Gastrocnemius medialis (tissue), 4 donors: ENCODE measurements at regions not wholly inside any gene's neighbourhood (a gene's known extent, or its start where the extent isn't known, plus 50 kb on each side); places are given as distances from the start of the nearest gene placed in this dataset.

Experiments used
- ATAC-seq, 2 donors: fragments of 150-250 bp; one replicate each; pipeline ENCODE4 v1.9.1; 2016
- DNase-seq, 2 donors: peaks; one replicate each; pipeline ENCODE4 v3.0.0-alpha.2; 2019
- H3K27ac ChIP-seq, 4 donors: fragments of 200-600 bp; sonication (generic); 1 replicate in 1 of 4; 2 replicates in 3 of 4; pipeline ENCODE4 v1.5.1; 2016 to 2018; ENCODE audit warnings: mild to moderate bottlenecking in 2 of 4, moderate library complexity in 1 of 4
- H3K27me3 ChIP-seq, 3 donors: fragments of 200-600 bp; sonication (generic) in 2 of 3; 1 replicate in 1 of 3; 2 replicates in 2 of 3; pipeline versions ENCODE4 v1.5.1 to v1.6.0; 2016 to 2019; ENCODE audit warnings: mild to moderate bottlenecking in 1 of 3, moderate library complexity in 1 of 3
- H3K36me3 ChIP-seq, 2 donors: fragments of 200-600 bp; sonication (generic) in 1 of 2; one replicate each; pipeline ENCODE4 v1.5.1; 2017 to 2018
- H3K4me1 ChIP-seq, 2 donors: fragments of 200-600 bp; sonication (generic) in 1 of 2; one replicate each; pipeline ENCODE4 v1.5.1; 2016 to 2017; ENCODE audit warnings: mild to moderate bottlenecking in 2 of 2
- H3K4me3 ChIP-seq, 4 donors: fragments of 200-600 bp; sonication (generic) in 3 of 4; 1 replicate in 1 of 4; 2 replicates in 3 of 4; pipeline ENCODE4 v1.5.1; 2016 to 2019; ENCODE audit warnings: mild to moderate bottlenecking in 2 of 4
- H3K9me3 ChIP-seq, 3 donors: fragments of 200-600 bp; sonication (generic) in 2 of 3; 1 replicate in 1 of 3; 2 replicates in 2 of 3; pipeline ENCODE4 v1.5.1; 2016 to 2019
- CTCF ChIP-seq, 5 experiments: fragments of 450-650 bp in 3 of 5; fragments of 200-600 bp in 2 of 5; sonication (generic) in 2 of 5; IDR thresholded peaks in 4 of 5; conservative IDR thresholded peaks in 1 of 5; 1 replicate in 4 of 5; 2 replicates in 1 of 5; pipeline ENCODE4 v1.5.1; 2016 to 2019; ENCODE audit warnings: antibody characterized with exemption in 5 of 5, mild to moderate bottlenecking in 3 of 5, moderate library complexity in 3 of 5
- POLR2A ChIP-seq, 2 donors: fragments of 450-650 bp; IDR thresholded peaks; one replicate each; pipeline ENCODE4 v1.6.1; 2017; ENCODE audit warnings: antibody characterized with exemption in 2 of 2, mild to moderate bottlenecking in 2 of 2, moderate library complexity in 2 of 2
- in situ Hi-C, 4 donors: fragments of 200-750 bp; cut with MboI; loops; one replicate each; pipeline versions ENCODE4 v1.15.0 to v1.8.0; 2017; ENCODE audit warnings: low sequenced_read_pairs in 4 of 4
- intact Hi-C: fragments of 100-400 bp; cut with DNase I; formaldehyde crosslinking; loops from one replicate; pipeline ENCODE4 v1.15.1; 2023; ENCODE audit warnings: low total_unique reads

GRCh38 chr6:22621701-22622100, 52.3 kb downstream of the HDGFL1 start:
- in situ Hi-C loops (no loop called here), intact Hi-C loops (no loop called here)
- no peak overlapping the region for H3K27ac ChIP-seq

GRCh38 chr6:22622351-22622750, 53.0 kb downstream of the HDGFL1 start:
- Histone ChIP-seq H3K4me1 (no peaks in the 10 kb centered on the region), H3K36me3 (no peaks in the 10 kb centered on the region), H3K9me3 (peaks cover 0 to 9% (median 0%) of the 10 kb centered on the region in 3 donors), H3K27ac (no peak overlapping the region), H3K27me3 (no peaks in the 10 kb centered on the region), H3K4me3 (no peak overlapping the region)
- TF ChIP-seq CTCF (IDR thresholded peaks at IDR 0.05 in 4 of 5, conservative IDR thresholded peaks at IDR 0.05 in 1 of 5), result no peak
- no peak for TF ChIP-seq POLR2A (IDR thresholded peaks at IDR 0.05)
- ATAC-seq (no peak), DNase-seq (no peak)
- intact Hi-C loops (no loop called here), in situ Hi-C loops (no loop called here)

More at GRCh38 chr6:22621701-22622100, 52.3 kb downstream of the HDGFL1 start:
- H3K4me1 ChIP-seq, result no peaks in the 10 kb centered on the region
- H3K27me3 ChIP-seq, result no peaks in the 10 kb centered on the region
- ATAC-seq (no peak), DNase-seq (no peak)
- no peaks in the 10 kb centered on the region for H3K36me3 ChIP-seq
- H3K4me3 ChIP-seq, result no peak overlapping the region
- H3K9me3 ChIP-seq, result peaks cover 0 to 9% (median 0%) of the 10 kb centered on the region in 3 donors
- TF ChIP-seq CTCF (IDR thresholded peaks at IDR 0.05 in 4 of 5, conservative IDR thresholded peaks at IDR 0.05 in 1 of 5) (no peak), POLR2A (IDR thresholded peaks at IDR 0.05) (no peak)

GRCh38 chr6:22622813-22623212, 53.4 kb downstream of the HDGFL1 start:
- TF ChIP-seq CTCF (IDR thresholded peaks at IDR 0.05 in 4 of 5, conservative IDR thresholded peaks at IDR 0.05 in 1 of 5), result no peak
- no peak for TF ChIP-seq POLR2A (IDR thresholded peaks at IDR 0.05)
- H3K9me3 ChIP-seq, result peaks cover 0 to 9% (median 0%) of the 10 kb centered on the region in 3 donors
- no peaks in the 10 kb centered on the region for H3K4me1 ChIP-seq
- H3K4me3 ChIP-seq, result no peak overlapping the region
- ATAC-seq, result no peak
- intact Hi-C loops, result no loop called here
- H3K36me3 ChIP-seq, result no peaks in the 10 kb centered on the region
- DNase-seq, result no peak
- in situ Hi-C loops, result no loop called here
- H3K27me3 ChIP-seq, result no peaks in the 10 kb centered on the region
- H3K27ac ChIP-seq, result no peak overlapping the region

- Histone ChIP-seq H3K4me1 (no peaks in the 10 kb centered on the region), H3K27ac (no peak overlapping the region), H3K27me3 (no peaks in the 10 kb centered on the region), H3K9me3 (no peaks in the 10 kb centered on the region), H3K4me3 (no peak overlapping the region), H3K36me3 (no peaks in the 10 kb centered on the region)
- intact Hi-C loops, result no loop called here
- TF ChIP-seq CTCF (IDR thresholded peaks at IDR 0.05 in 4 of 5, conservative IDR thresholded peaks at IDR 0.05 in 1 of 5), result no peak
- no peak for TF ChIP-seq POLR2A (IDR thresholded peaks at IDR 0.05)
- in situ Hi-C loops, result no loop called here
- DNase-seq, result no peak
- ATAC-seq, result no peak
Measured at GRCh38 chr6:22627644-22628043, 58.3 kb downstream of the HDGFL1 start.

GRCh38 chr6:22631091-22631490, 61.7 kb downstream of the HDGFL1 start:
- DNase-seq, result no peak
- intact Hi-C loops, result no loop called here

More at GRCh38 chr6:22631091-22631490, 61.7 kb downstream of the HDGFL1 start:
- Histone ChIP-seq H3K4me3 (no peak overlapping the region), H3K4me1 (no peaks in the 10 kb centered on the region), H3K9me3 (no peaks in the 10 kb centered on the region), H3K27me3 (no peaks in the 10 kb centered on the region), H3K27ac (no peak overlapping the region), H3K36me3 (no peaks in the 10 kb centered on the region)
- in situ Hi-C loops, result no loop called here
- ATAC-seq, result no peak
- no peak for TF ChIP-seq POLR2A (IDR thresholded peaks at IDR 0.05)
